ENCODE measurements at regions not wholly inside any gene's neighbourhood (a gene's known extent, or its start where the extent isn't known, plus 50 kb on each side); places are given as distances from the start of the nearest gene placed in this dataset.

DNA sequence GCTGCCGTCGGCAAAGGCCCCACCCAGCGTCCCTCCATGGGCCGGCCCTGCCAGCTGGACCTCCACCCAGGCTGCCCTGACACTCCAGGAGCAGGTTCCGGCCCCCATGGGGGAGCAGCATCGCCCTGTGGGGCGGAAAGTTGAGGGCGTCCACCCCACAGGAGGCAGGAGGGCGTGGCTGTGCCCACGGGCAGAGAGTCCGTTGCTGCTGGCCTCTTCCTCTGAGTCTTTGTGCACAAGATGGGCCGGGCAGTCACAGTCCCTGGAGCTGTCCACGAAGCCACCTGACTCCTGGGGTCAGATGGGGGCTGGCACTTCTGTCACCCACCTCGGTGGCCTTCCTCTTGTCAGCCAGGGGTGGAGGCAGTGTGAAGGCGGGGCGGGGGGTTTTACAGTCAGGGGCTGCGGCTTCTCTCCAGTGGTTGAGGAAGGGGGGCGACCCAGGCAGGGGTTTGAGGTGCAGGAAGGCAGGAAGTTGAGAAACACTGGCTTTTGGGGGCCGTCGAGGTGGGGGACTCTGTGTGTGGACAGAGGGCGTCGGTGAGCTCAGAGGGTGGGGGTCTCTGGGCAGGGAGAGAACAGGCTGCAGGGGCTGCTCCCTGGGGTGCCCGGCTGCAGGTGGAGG is 67.2 kb upstream of the TTC34 start:
- Histone ChIP-seq H3K4me1 (no peaks in the 10 kb centered on the region), H3K4me3 (replicated peaks in 1 of 3) (no peak overlapping the region), H3K27me3 (no peaks in the 10 kb centered on the region), H3K36me3 (no peaks in the 10 kb centered on the region), H3K27ac (no peak overlapping the region), H3K9me3 (no peaks in the 10 kb centered on the region)
- DNase-seq: no peak
- WGBS, 2 donors: 71 to 85% methylated on average over 10 to 16 of the region's 23 CpGs
- intact Hi-C loops (cut with DNase I): no loop called here
- TF ChIP-seq POLR2A (IDR thresholded peaks at IDR 0.05) (no peak), CTCF (IDR thresholded peaks at IDR 0.05) (no peak)

DNA sequence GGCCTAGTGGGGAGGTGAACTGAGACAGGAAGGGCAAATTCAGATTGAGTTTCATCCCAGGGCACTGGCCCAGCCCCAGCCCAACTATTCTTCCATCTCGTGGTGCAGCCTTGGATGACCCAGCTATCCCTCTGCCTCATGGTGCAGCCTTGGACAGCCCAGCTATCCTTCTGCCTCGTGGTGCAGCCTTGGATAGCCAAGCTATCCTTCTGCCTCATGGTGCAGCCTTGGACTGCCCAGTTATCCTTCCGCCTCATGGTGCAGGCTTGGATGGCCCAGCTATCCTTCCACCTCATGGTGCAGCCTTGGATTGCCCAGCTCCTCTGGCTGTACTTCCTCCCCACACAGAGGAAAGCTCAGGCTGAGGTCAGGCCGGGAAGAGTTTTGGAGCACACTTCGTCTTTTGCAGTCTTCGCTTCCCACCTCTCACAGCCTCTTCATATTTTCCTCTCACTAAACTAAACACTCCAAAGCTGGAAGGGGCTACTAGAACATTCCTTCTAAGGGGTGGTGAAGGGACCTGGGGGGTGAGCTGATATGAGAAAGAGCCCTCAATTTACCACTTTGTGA is 69.8 kb upstream of the TTC34 start:
- TF ChIP-seq POLR2A (IDR thresholded peaks at IDR 0.05) (no peak), CTCF (IDR thresholded peaks at IDR 0.05) (no peak)
- WGBS, 2 donors: 91 to 94% methylated on average over 5 to 6 of the region's 6 CpGs
- no peaks in the 10 kb centered on the region for H3K36me3 ChIP-seq
- H3K4me3 ChIP-seq (replicated peaks in 1 of 3): no peak overlapping the region
- no peaks in the 10 kb centered on the region for H3K9me3 ChIP-seq
- no peaks in the 10 kb centered on the region for H3K27me3 ChIP-seq
- no peaks in the 10 kb centered on the region for H3K4me1 ChIP-seq
- H3K27ac ChIP-seq: no peak overlapping the region
- no peak for DNase-seq
- intact Hi-C loops (cut with DNase I): no loop called here

DNA sequence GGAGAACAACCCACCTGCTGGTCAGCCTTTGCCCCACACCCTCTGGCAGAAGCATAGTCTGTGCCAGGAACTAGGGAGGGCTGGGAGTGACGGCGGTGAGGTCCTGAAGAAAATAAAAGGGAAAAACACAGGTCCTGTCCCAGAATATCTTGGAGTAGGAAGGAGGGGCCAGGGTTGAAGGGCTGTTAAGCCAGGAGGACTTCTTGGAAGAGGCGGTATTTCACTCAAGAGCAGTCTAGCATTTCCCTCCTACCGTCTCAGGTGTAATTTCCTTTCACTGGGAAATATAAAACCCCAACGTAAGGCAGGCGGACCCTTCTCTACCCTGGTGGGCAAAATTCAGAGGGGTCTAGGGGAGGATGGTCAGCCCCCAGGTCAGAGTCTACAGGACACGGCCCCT is 72.7 kb upstream of the TTC34 start:
- Histone ChIP-seq H3K27ac (no peak overlapping the region), H3K4me3 (replicated peaks in 1 of 3) (no peak overlapping the region), H3K27me3 (no peaks in the 10 kb centered on the region), H3K9me3 (no peaks in the 10 kb centered on the region), H3K4me1 (no peaks in the 10 kb centered on the region), H3K36me3 (no peaks in the 10 kb centered on the region)
- WGBS, 2 donors: 74 to 75% methylated on average over 7 of the region's 7 CpGs
- intact Hi-C loops (cut with DNase I): no loop called here
- TF ChIP-seq POLR2A (IDR thresholded peaks at IDR 0.05) (no peak), CTCF (IDR thresholded peaks at IDR 0.05) (no peak)
- no peak for DNase-seq

DNA sequence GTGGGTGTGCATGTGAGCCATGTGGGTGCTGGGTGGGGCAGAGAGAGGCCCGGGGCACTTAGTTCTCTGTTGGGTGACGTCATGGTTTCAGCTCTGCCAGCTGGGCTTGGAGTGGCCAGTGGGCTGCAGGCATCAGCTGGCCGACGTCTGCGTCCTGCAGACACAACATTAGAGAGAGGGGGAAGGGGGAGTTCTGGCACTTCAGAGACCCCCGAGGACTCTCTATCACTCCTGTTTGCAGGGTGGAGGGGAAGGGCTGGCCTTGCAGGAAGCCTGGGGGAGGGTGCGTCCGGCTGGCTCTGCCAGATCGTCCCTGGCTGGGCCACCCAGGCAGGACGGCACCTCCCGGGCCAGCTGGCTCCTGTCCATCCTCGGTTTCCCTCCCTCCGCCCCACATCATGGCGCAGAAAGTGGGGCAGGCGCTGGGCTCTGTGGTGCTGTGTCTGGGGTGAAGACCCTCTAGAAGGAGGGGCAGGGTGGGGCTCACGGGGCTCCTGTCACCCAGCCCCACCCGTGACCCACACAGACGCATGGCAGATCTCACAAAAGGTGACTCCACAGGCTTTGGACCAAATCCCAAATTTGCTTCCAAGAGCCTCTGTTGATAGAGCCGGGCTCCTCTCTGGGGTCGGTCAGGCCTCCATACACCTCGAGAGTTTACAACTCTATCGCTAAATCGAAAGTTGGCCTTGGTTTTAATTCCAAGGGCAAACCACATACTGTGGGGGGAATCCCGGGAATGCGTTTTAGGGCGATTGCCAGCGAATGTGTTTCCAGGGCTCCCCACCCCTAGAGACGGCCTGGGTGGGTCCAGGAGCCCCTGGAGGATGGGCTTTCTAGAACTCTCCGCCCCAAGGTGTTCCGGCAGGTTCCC is 73.4 kb upstream of the TTC34 start:
- intact Hi-C loops (cut with DNase I): no loop called here
- no peak overlapping the region for H3K27ac ChIP-seq

More for the DNA sequence above, 73.4 kb upstream of the TTC34 start:
- Histone ChIP-seq H3K27me3 (no peaks in the 10 kb centered on the region), H3K36me3 (no peaks in the 10 kb centered on the region), H3K4me3 (replicated peaks in 1 of 3) (no peak overlapping the region), H3K9me3 (no peaks in the 10 kb centered on the region), H3K4me1 (no peaks in the 10 kb centered on the region)
- 46 to 63% methylated on average over 20 to 30 of the region's 30 CpGs for WGBS, 2 donors
- DNase-seq: no peak
- TF ChIP-seq POLR2A (IDR thresholded peaks at IDR 0.05): no peak
- TF ChIP-seq CTCF (IDR thresholded peaks at IDR 0.05): no peak
